HG03095 (cell line): ENCODE measurements at regions not wholly inside any gene's neighbourhood (a gene's known extent, or its start where the extent isn't known, plus 50 kb on each side); places are given as distances from the start of the nearest gene placed in this dataset.
"Not testable (repeated sequence)": the region's sequence is repeated elsewhere in the genome, so short reads cannot be mapped to it uniquely, and the experiment has no call there.

ENCODE experiments used
- ATAC-seq: cut with Tn5 transposase; IDR thresholded peaks from one replicate; pipeline ENCODE4 v1.9.1; 2021; ENCODE audit warnings: moderate library complexity; ENCODE audit not compliant: unreplicated experiment

DNA sequence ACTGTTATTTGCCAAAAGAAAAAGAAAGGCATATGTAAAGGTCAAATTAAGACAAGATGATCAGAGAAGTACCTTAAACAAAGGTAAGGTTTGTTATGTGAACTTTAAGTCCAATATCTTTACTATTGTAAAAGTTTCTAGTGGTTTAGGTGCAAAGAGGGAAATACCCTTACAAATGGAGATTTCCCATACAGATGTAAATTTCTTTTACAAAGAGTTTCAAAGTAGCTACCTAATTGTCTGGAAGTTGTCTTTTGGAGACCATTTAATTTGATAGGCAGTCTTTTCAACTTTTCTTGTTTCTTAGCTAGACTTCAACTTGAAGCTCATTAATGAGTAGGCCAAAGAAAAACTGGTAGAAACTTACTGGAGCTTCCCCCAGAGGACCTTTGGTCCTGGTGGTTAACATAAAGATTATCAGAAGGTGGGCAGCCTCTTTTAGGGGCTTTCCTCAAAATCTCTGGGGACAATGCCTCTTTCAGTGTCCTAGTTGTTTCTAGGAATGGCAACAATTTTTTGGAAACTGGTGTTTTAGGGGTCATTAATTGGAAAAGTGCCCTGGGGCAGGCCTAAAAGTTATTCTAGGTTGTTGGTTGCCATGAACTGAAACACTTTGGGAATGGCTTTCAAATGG, 297.3 kb downstream of the GUCY2F start:
- no peak for ATAC-seq

- ATAC-seq: no peak
Observed at GRCh38 chrX:109172091-109172602, 309.7 kb downstream of the GUCY2F start.

GRCh38 chrX:109155161-109155560, 326.7 kb downstream of the GUCY2F start:
- ATAC-seq: no peak

DNA sequence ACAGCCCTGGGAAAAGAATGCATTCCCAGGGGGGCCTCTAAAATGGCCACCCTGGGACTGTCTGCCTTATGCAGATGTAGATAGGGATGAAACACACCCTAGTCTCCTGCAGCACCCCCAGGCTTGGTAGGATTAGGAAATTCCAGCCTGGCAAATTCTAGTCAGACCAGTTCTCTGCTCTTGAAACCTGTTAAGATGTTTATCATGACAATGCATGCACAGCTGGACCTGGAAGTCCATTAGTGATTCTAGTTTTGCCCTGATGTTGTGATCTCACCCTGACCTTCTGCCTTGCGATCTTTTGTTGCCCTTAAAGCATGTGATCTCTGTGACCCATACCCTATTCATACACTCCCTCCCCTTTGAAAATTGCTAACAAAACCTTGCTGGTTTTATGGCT, 337.7 kb downstream of the GUCY2F start:
- not testable (repeated sequence) for ATAC-seq

- ATAC-seq: no peak
Observed at GRCh38 chrX:109140463-109140862, 341.4 kb downstream of the GUCY2F start.

DNA sequence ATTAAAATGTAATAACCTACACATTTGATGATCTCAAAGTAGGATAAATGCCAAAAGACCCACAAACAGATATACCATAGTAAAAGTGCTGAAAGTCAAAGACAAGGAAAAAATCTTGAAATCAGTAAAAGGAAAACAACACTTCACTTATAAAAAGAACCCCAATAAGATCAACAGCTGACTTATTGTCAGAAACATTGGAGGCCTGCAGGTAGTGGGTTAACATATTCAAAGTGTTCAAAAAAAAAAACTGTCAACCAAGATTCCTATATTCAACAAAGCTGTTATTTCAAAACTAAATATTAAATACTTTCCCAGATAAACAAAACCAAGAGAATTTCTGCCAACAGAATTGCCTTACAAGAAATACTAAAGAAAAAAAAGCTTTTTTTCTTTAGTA, 347.1 kb downstream of the GUCY2F start:
- ATAC-seq: no peak

- no peak for ATAC-seq
Observed at GRCh38 chrX:109125304-109125703, 356.6 kb downstream of the GUCY2F start.

DNA sequence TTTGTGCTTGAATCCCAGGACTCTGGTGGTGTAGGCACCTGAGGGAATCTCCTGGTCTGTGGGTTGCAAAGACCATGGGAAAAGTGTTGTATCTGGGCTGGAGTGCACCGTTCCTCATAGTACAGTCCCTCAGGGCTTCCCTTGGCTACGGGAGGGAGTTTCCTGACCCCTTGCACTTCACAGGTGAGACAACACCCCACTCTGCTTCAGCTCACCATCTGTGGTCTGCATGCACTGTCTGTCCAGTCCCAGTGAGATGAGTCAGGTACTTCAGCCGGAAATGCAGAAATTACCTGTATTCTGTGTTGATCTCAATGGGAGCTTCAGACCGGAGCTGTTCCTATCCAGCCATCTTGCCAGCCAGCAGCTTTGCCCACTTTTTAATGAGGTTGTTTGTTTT, 353.0 kb upstream of the IRS4 start:
- ATAC-seq: no peak

DNA sequence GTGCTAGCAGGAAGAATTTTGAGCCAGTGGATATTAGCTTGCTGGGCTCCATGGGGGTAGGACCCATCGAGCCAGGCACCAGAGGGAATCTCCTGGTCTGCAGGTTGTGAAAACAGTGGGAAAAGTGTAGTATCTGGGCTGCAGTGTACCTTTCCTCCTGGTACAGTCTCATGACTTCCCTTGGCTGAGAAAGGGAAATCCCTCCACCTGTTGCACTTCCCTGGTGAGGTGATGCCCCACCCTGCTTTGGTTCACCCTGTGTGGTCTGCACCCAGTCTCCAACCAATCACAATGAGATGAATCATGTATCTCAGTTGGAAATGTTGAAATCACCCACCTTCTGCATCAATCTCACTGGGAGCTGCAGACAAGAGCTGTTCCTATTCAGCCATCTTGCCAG, 341.4 kb upstream of the IRS4 start:
- ATAC-seq: no peak

- not testable (repeated sequence) for ATAC-seq
Observed at GRCh38 chrX:109054181-109054581, 317.8 kb upstream of the IRS4 start.

- ATAC-seq: no peak
Observed at GRCh38 chrX:109049903-109050302, 313.5 kb upstream of the IRS4 start.

DNA sequence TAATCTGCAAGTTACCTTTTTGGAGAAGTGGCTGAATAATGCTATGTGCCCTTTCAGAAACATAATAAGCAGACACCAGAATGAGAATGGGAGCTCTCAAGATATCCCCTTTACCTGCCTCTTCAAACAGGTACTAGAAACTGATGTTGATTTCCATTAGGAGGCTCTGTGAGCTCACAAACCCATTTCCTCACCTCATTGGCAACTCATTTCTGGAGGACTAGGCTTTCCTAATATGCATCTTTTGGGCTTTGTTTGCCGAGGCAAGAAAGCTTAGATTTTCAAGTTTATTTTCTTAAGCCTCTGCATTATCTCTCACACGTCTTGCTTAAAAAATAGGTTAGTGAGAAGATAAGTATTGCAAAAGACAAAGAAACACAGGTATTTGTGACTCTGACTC, 313.1 kb upstream of the IRS4 start:
- no peak for ATAC-seq

DNA sequence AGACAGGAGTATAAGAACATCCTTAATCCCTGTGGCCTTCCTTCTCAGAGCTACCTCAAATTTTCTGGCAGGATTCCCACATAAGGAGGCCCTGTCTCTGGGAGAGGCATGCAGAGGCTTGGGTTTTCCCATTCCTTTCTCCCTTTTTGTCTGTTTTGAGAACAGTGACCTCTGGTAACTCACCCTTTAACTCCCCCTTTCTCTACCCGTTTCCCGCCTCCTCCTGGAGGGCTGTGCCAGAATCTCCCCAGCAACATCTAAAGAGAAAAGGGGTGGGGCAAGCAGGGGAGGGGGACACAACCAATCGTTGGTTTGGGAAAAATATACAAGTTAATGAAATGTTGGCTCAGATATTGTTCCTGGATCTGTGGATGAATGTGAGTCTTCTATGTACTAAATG, 303.7 kb upstream of the IRS4 start:
- no peak for ATAC-seq

DNA sequence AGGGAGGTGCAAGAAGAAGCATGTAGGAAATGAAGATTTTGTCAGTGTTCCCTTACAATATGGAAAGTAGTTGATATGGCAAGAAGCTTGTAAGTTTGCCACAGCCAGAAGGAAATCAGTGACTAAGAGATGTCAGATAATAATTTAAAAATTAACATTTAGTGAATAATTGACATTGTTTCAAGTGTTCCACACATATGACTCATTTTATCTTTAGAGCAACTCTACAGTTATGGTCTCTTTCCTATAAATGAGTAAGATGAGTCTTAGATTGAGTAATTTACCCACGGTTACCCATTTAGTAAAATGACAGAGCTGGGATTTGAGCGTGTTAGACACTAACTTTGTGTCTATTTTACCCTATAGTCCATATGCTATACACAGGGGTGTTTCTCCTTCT, 300.3 kb upstream of the IRS4 start:
- no peak for ATAC-seq

GRCh38 chrX:108993909-108994308, 257.5 kb upstream of the IRS4 start:
- ATAC-seq: no peak

- not testable (repeated sequence) for ATAC-seq
Observed at GRCh38 chrX:108972899-108973298, 236.5 kb upstream of the IRS4 start.

- ATAC-seq: no peak
Observed at GRCh38 chrX:108947205-108947604, 210.8 kb upstream of the IRS4 start.

DNA sequence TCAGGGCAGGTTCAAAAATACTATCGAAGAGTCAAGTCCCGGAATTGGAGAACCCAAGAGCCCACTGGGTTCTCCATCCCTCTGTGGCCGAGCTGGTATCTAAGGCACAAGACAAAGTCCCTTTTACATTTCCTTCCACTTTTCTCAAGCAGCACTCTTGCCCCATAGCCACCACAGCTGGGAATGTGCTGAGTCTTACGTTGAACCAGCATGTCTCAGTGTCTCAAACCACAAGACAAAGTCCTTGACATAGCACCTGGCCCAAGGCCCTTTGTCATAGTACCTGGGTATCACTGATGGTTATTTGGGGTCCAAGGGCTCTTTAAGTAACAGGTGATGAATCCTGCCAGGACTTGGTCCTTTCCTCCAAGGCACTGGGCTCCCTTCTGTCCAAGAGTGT, 210.2 kb upstream of the IRS4 start:
- ATAC-seq: no peak

DNA sequence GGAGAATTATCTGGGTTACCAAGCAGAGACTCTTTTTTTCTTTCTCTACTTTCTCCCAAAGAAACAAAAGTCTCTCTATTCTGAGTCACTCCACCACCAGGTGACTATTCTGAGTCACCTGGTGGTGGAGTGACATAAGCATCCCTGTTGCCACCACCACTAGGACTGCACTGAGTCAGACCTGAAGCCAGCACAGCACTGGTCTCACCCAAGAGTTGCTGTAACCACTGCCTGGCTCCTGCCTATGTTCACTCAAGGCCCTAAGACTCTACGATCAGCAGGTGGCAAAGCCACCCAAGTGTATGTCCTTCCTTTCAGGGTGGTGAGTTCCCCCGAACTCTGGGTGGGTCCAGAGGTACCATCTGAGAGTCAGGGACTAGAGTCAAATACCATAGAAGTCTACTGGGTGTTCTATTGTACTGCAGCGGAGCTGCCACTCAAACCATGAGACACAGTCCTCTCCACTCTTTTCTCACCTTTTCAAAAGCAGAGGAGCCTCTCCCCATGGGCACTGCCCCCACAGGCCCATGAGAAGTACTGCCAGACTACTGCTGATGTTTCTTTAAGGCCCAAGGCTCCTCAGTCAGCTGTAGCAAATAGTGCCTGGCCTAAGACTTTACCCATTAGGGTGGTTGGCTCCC, 209.6 kb upstream of the IRS4 start:
- ATAC-seq: no peak

- ATAC-seq: no peak
Observed at GRCh38 chrX:108914791-108915190, 178.4 kb upstream of the IRS4 start.

DNA sequence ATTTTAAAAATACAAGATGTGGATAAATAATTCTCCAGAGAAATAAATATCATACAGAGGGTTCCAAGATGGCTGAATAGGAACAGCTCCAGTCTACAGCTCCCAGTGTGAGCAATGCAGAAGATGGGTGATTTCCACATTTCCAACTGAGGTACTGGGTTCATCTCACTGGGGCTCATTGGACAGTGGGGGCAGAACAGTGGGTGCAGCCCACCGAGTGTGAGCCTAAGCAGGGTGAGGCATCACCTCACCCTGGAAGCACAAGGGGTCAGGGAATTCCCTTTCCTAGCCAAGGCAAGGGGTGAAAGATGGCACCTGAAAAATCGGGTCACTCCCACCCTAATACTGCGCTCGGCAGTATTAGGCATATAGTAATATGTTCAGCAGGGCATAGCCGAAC, 167.5 kb upstream of the IRS4 start:
- not testable (repeated sequence) for ATAC-seq

DNA sequence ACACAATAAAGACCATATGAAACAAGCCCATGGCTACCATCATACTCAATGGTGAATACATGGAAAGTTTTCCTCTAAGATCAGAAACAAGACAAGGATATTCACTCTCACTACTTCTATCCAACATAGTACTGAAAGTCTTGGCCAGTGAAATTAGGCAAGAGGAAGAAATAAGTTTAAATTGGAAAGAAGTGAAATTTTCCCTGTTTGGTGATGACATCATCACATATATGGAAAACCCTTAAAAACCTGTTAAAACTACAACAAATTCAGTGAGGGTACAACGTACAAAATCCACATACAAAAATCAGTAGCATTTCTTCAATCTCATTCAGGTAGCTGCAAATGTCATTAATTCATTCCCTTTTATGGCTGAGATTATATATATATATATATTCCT, 164.0 kb upstream of the IRS4 start:
- ATAC-seq: no peak

DNA sequence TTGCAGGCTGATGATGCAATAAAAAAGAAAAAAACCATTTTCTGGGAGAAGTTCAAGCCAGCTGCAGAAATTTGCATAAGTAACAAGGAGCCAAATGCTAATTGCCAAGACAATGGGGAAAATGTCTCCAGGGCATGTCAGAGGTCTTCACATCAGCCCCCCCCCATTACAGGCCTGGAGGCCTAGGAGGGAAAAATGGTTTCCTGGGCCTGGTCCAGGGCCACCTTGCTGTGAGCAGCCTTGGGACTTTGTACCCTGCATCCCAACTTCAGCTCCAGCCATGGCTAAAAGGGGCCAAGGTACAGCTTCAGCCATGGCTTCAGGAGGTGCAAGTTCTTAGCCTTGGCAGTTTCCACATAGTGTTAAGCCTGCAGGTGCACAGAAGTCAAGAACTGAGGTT, 160.0 kb upstream of the IRS4 start:
- not testable (repeated sequence) for ATAC-seq
